Right lobe of liver (tissue), 6 donors: ENCODE measurements at regions not wholly inside any gene's neighbourhood (a gene's known extent, or its start where the extent isn't known, plus 50 kb on each side); places are given as distances from the start of the nearest gene placed in this dataset.

Experiments used
- ATAC-seq, 4 donors: fragments of 200-7000 bp; cut with Tn5 transposase; one replicate each; pipeline ENCODE4 v1.9.1; 2020; ENCODE audit warnings: mild to moderate bottlenecking in 4 of 4, moderate library complexity in 4 of 4
- DNase-seq, 3 donors: peaks; one replicate each; pipeline ENCODE4 v3.0.0-alpha.2; 2020
- H3K27ac ChIP-seq, 3 donors: fragments of 200-600 bp; one replicate each; pipeline ENCODE4 v1.8.0; 2022
- H3K27me3 ChIP-seq, 2 donors: fragments of 200-600 bp; one replicate each; pipeline ENCODE4 v1.8.0; 2022
- H3K36me3 ChIP-seq, 4 donors: fragments of 200-600 bp; sonication (generic) in 1 of 4; one replicate each; pipeline versions ENCODE4 v1.5.1 to v1.8.0; 2017 to 2022; ENCODE audit warnings: control low read depth in 1 of 4
- H3K4me1 ChIP-seq, 4 donors: fragments of 200-600 bp; sonication (generic) in 1 of 4; one replicate each; pipeline versions ENCODE4 v1.5.1 to v1.8.0; 2017 to 2022; ENCODE audit warnings: control low read depth in 1 of 4
- H3K4me3 ChIP-seq, 3 donors: fragments of 200-600 bp; one replicate each; pipeline ENCODE4 v1.8.0; 2022
- H3K9me3 ChIP-seq, 4 donors: fragments of 200-600 bp; sonication (generic) in 1 of 4; one replicate each; pipeline versions ENCODE4 v1.5.1 to v1.8.0; 2017 to 2022; ENCODE audit warnings: control low read depth in 1 of 4
- POLR2A ChIP-seq: fragments of 450-650 bp; IDR thresholded peaks from one replicate; pipeline ENCODE4 v1.6.1; 2017; ENCODE audit warnings: antibody characterized with exemption, mild to moderate bottlenecking
- WGBS: methylation state at CpG from one replicate; pipeline ENCODE4 v1.1.6; 2018; ENCODE audit warnings: low coverage, low lambda C conversion rate; ENCODE audit not compliant: insufficient coverage; ENCODE audit errors: missing lambda C conversion rate; 5-methylcytosine and 5-hydroxymethylcytosine counted together
- intact Hi-C, 2 donors: fragments of 100-400 bp; cut with DNase I; formaldehyde crosslinking; loops; one replicate each; pipeline versions ENCODE4 v1.11.2 to v1.14.1; 2022
- TF ChIP-seq, protein P1 (sequence below), 4 donors: fragments of 200-600 bp in 3 of 4; fragments of 450-650 bp in 1 of 4; IDR thresholded peaks; one replicate each; pipeline versions ENCODE4 v1.5.1 to v1.8.0; 2016 to 2022; ENCODE audit warnings: antibody characterized with exemption in 4 of 4, mild to moderate bottlenecking in 2 of 4
- donor health status: DM: no; HTN: yes; CAD: no.
- donor health status: DM: no; HTN: no; CAD: no.
- donor health status: DM: no; HTN: no; CAD: no.
- donor health status: DM: no; HTN: yes; CAD: no.
- donor health status: DM: no; HTN: yes; CAD: no.

DNA sequence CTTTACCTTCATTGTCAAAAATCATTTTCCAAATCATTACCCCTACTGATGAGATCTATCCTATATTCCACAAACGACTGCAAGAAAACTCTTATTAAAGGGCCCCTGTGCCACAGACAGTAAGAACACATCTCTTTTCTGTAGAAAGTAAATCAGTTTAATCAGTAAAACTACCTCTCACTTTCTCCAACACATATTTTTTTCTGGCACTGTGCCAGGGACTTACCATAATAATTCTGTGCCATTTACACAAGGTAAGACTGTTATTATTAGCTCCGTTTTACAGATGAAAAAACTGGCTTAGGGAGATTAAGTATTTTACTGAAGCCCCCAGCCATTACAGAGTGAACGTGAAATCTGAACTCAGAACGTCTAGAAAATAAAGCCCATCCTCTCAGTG is 587.0 kb upstream of the COX7C start:
- Histone ChIP-seq H3K4me3 (no peak overlapping the region), H3K36me3 (no peaks in the 10 kb centered on the region), H3K27me3 (no peaks in the 10 kb centered on the region), H3K9me3 (no peaks in the 10 kb centered on the region), H3K4me1 (no peaks in the 10 kb centered on the region), H3K27ac (no peak overlapping the region)
- intact Hi-C loops, result no loop called here
- TF ChIP-seq, protein P1, sequence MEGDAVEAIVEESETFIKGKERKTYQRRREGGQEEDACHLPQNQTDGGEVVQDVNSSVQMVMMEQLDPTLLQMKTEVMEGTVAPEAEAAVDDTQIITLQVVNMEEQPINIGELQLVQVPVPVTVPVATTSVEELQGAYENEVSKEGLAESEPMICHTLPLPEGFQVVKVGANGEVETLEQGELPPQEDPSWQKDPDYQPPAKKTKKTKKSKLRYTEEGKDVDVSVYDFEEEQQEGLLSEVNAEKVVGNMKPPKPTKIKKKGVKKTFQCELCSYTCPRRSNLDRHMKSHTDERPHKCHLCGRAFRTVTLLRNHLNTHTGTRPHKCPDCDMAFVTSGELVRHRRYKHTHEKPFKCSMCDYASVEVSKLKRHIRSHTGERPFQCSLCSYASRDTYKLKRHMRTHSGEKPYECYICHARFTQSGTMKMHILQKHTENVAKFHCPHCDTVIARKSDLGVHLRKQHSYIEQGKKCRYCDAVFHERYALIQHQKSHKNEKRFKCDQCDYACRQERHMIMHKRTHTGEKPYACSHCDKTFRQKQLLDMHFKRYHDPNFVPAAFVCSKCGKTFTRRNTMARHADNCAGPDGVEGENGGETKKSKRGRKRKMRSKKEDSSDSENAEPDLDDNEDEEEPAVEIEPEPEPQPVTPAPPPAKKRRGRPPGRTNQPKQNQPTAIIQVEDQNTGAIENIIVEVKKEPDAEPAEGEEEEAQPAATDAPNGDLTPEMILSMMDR (IDR thresholded peaks at IDR 0.05), result no peak
- ATAC-seq (no peak), DNase-seq (no peak)
- WGBS, result 66% methylated on average over 4 of the region's 4 CpGs

DNA sequence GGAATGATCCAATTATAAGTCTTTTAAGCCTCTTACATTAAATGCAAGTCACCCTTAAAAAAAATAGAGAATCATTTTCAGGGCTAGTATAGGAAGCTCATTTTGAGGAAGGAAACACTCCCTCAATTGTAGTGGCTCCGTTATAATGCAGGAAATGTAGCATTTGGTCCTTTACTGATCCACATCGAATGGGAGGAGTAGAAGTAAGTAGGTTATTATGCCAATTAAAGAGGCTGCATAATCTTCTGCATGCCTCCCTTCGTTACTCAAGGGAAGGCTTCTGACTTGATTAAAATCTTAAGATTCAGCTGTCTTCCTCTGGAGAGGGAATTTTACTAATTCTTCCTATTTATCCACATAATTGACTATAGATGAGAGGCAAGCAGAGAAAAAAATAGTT is 579.2 kb upstream of the COX7C start:
- H3K4me1 ChIP-seq, result no peaks in the 10 kb centered on the region
- no peak overlapping the region for H3K4me3 ChIP-seq
- no peak overlapping the region for H3K27ac ChIP-seq
- WGBS, result 22% methylated on average over 3 of the region's 3 CpGs
- intact Hi-C loops, result no loop called here
- ATAC-seq (no peak), DNase-seq (no peak)
- no peaks in the 10 kb centered on the region for H3K27me3 ChIP-seq
- H3K9me3 ChIP-seq, result no peaks in the 10 kb centered on the region
- TF ChIP-seq, protein P1 (IDR thresholded peaks at IDR 0.05), result no peak
- no peak for TF ChIP-seq POLR2A
- no peaks in the 10 kb centered on the region for H3K36me3 ChIP-seq

DNA sequence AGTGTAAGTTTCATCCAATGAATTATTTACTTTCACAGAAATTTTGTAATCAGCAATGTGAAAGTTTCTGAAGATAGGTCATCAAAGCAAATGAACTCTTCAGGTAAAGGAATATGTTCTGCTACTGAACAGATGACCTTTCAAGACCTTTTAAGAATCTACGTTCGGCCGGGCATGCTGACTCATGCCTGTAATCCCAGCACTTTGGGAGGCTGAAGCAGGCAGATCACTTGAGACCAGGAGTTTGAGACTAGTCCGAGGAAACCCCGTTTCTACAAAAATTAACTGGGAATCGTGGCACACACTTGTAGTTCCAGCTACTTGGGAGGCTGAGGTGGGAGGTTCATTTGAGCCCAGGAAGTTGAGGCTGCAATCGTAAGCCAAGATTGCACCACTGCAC is 578.4 kb upstream of the COX7C start:
- Histone ChIP-seq H3K9me3 (no peaks in the 10 kb centered on the region), H3K36me3 (no peaks in the 10 kb centered on the region), H3K4me3 (no peak overlapping the region), H3K27ac (no peak overlapping the region), H3K27me3 (no peaks in the 10 kb centered on the region), H3K4me1 (no peaks in the 10 kb centered on the region)
- 58% methylated on average over 6 of the region's 7 CpGs for WGBS
- TF ChIP-seq POLR2A, result no peak
- TF ChIP-seq, protein P1 (IDR thresholded peaks at IDR 0.05), result no peak
- no peak for ATAC-seq
- intact Hi-C loops, result no loop called here
- DNase-seq, result no peak

DNA sequence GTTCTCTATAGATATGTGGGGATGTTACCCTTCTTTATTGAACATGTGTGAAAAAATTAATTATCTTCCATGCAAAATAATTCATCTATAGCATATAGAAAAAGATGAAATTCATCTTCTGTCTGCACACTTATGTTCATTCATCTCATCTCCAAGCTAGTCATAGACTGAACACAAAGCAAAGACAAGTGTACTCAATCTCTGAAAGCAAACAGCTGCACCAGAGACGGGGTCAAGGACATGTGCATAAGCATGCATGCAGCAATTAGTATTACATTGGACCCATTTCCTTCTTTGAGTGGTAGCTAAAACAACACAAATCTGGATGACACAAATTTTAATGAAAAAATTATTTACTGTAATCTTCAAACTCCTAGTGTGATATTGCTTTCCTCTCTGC is 547.0 kb upstream of the COX7C start:
- H3K36me3 ChIP-seq, result no peaks in the 10 kb centered on the region
- no peaks in the 10 kb centered on the region for H3K27me3 ChIP-seq
- no peak for DNase-seq
- 19% methylated on average over 1 of the region's 1 CpG for whole genome bisulfite sequencing
- ATAC-seq, result no peak
- intact Hi-C loops, result no loop called here
- TF ChIP-seq, protein P1 (IDR thresholded peaks at IDR 0.05), result no peak
- no peak for TF ChIP-seq POLR2A
- no peaks in the 10 kb centered on the region for H3K4me1 ChIP-seq
- no peak overlapping the region for H3K4me3 ChIP-seq
- no peaks in the 10 kb centered on the region for H3K9me3 ChIP-seq
- no peak overlapping the region for H3K27ac ChIP-seq

DNA sequence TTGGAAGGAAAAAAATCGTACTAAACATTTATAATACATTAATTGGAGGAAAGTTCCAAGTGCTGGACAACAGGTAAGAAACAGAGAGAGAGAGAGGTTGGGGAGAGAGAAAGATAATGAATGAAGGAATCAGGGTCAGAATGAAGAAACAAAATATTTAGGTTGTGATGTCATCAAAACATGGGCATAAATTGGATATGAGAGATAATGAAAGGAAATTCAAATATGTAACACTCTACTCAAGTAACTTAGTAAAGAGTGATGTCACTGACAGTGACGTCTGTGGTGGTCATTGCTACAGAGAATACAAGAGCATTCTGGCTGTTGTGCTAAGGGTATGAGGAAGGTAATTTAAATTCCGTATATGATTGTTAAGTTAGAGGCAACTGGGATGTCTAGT is 543.4 kb upstream of the COX7C start:
- intact Hi-C loops, result no loop called here
- ATAC-seq (no peak), DNase-seq (no peak)
- Histone ChIP-seq H3K9me3 (no peaks in the 10 kb centered on the region), H3K4me3 (no peak overlapping the region), H3K27me3 (no peaks in the 10 kb centered on the region), H3K36me3 (no peaks in the 10 kb centered on the region), H3K27ac (no peak overlapping the region), H3K4me1 (no peaks in the 10 kb centered on the region)
- WGBS, result 42% methylated on average over 3 of the region's 3 CpGs
- no peak for TF ChIP-seq POLR2A
- TF ChIP-seq, protein P1 (IDR thresholded peaks at IDR 0.05), result no peak
